Uterus (tissue), 2 donors: ENCODE measurements at regions not wholly inside any gene's neighbourhood (a gene's known extent, or its start where the extent isn't known, plus 50 kb on each side); places are given as distances from the start of the nearest gene placed in this dataset.

Source experiments
- CTCF ChIP-seq, 4 experiments: fragments of 200-600 bp in 2 of 4; fragments of 450-650 bp in 2 of 4; sonication (generic) in 2 of 4; IDR thresholded peaks; one replicate each; pipeline ENCODE4 v1.5.1; 2016 to 2019; ENCODE audit warnings: antibody characterized with exemption in 4 of 4, mild to moderate bottlenecking in 2 of 4, moderate library complexity in 1 of 4
- POLR2A ChIP-seq, 2 donors: fragments of 450-650 bp; IDR thresholded peaks; one replicate each; pipeline ENCODE4 v1.6.1; 2016; ENCODE audit warnings: antibody characterized with exemption in 2 of 2, mild to moderate bottlenecking in 1 of 2, moderate library complexity in 1 of 2

GRCh38 chr6:122322824-122323223, 76.6 kb upstream of the HSF2 start:
- TF ChIP-seq POLR2A (IDR thresholded peaks at IDR 0.05) (no peak), CTCF (IDR thresholded peaks at IDR 0.05) (no peak)
